ENCODE measurements at regions not wholly inside any gene's neighbourhood (a gene's known extent, or its start where the extent isn't known, plus 50 kb on each side); places are given as distances from the start of the nearest gene placed in this dataset.

- H3K27ac Mint-ChIP-seq, result no peak overlapping the region
These were observed 367.2 kb downstream of the EMP1 start for GRCh38 chr12:13563743-13564125.

GRCh38 chr12:13562915-13563742 is 366.6 kb downstream of the EMP1 start:
- Histone ChIP-seq H3K36me3 (ENCODE audit: control insufficient read depth in 2 of 2, extremely low read depth in 1 of 2, insufficient read depth in 1 of 2, low read length in 1 of 2) (no peaks in the 10 kb centered on the region), H3K27me3 (replicated peaks in 1 of 2; ENCODE audit: control insufficient read depth in 2 of 2, extremely low read depth in 1 of 2, insufficient read depth in 2 of 2, low read length in 1 of 2) (peaks cover 0 to 3% of the 10 kb centered on the region in 2 experiments), H3K4me1 (ENCODE audit: control insufficient read depth in 1 of 2, extremely low read depth in 1 of 2, insufficient read depth in 2 of 2, low read length in 2 of 2) (no peaks in the 10 kb centered on the region), H3K27ac (ENCODE audit: low read length) (no peak overlapping the region), H3K4me3 (ENCODE audit: control insufficient read depth in 1 of 2, extremely low read depth in 1 of 2, low read length in 1 of 2) (no peak overlapping the region), H3K9me3 (no peaks in the 10 kb centered on the region)
- no peaks in the 10 kb centered on the region for H3K36me3 Mint-ChIP-seq
- H3K27me3 Mint-ChIP-seq, result peaks cover 4% of the 10 kb centered on the region in 2 donors
- no peak for ATAC-seq (replicated peaks in 1 of 4)
- H3K4me3 Mint-ChIP-seq, result no peak overlapping the region
- no peak overlapping the region for H3K27ac Mint-ChIP-seq
- ChIA-PET POLR2A (no interaction called here), CTCF (no interaction called here)
- no peak for DNase-seq
- WGBS (ENCODE audit: insufficient coverage), result 96% methylated on average over 49 of the region's 53 CpGs
- H3K4me1 Mint-ChIP-seq, result no peaks in the 10 kb centered on the region
- H3K9me3 Mint-ChIP-seq, result peaks cover 0 to 10% (median 4%) of the 10 kb centered on the region in 3 donors

More at GRCh38 chr12:13563743-13564125, 367.2 kb downstream of the EMP1 start:
- ChIA-PET POLR2A (no interaction called here), CTCF (no interaction called here)
- Mint-ChIP-seq H3K4me1 (no peaks in the 10 kb centered on the region), H3K27me3 (peaks cover 4% of the 10 kb centered on the region in 2 donors), H3K9me3 (peaks cover 0 to 10% (median 4%) of the 10 kb centered on the region in 3 donors), H3K4me3 (no peak overlapping the region), H3K36me3 (no peaks in the 10 kb centered on the region)
- WGBS (ENCODE audit: insufficient coverage), result 95% methylated on average over 29 of the region's 29 CpGs
- ATAC-seq (replicated peaks in 1 of 4) (no peak), DNase-seq (no peak)
- Histone ChIP-seq H3K27ac (ENCODE audit: low read length) (no peak overlapping the region), H3K4me3 (ENCODE audit: control insufficient read depth in 1 of 2, extremely low read depth in 1 of 2, low read length in 1 of 2) (no peak overlapping the region), H3K4me1 (ENCODE audit: control insufficient read depth in 1 of 2, extremely low read depth in 1 of 2, insufficient read depth in 2 of 2, low read length in 2 of 2) (no peaks in the 10 kb centered on the region), H3K36me3 (ENCODE audit: control insufficient read depth in 2 of 2, extremely low read depth in 1 of 2, insufficient read depth in 1 of 2, low read length in 1 of 2) (no peaks in the 10 kb centered on the region), H3K27me3 (replicated peaks in 1 of 2; ENCODE audit: control insufficient read depth in 2 of 2, extremely low read depth in 1 of 2, insufficient read depth in 2 of 2, low read length in 1 of 2) (peaks cover 0 to 3% of the 10 kb centered on the region in 2 experiments), H3K9me3 (no peaks in the 10 kb centered on the region)

DNA sequence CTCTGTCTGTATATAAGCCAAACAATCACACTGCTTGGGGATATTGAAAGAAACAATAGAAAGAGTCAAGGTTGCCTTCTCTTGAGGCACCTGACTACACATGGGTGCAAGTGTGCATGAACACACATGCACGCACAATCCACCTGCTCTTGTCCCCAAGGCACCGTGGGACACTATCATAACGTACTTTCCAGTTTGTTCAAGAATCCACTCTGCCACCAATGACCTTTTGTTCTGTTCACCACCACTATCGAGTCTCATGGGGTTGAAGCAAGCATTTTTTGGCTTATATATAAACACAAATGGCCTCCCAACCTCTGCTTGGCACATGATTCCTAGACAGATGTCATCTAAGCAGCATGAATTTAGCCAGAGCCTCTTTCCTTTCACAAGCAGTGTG is 365.4 kb downstream of the EMP1 start:
- Mint-ChIP-seq H3K36me3 (no peaks in the 10 kb centered on the region), H3K27me3 (peaks cover 1 to 4% of the 10 kb centered on the region in 2 donors)
- ATAC-seq (replicated peaks in 1 of 4), result no peak

DNA sequence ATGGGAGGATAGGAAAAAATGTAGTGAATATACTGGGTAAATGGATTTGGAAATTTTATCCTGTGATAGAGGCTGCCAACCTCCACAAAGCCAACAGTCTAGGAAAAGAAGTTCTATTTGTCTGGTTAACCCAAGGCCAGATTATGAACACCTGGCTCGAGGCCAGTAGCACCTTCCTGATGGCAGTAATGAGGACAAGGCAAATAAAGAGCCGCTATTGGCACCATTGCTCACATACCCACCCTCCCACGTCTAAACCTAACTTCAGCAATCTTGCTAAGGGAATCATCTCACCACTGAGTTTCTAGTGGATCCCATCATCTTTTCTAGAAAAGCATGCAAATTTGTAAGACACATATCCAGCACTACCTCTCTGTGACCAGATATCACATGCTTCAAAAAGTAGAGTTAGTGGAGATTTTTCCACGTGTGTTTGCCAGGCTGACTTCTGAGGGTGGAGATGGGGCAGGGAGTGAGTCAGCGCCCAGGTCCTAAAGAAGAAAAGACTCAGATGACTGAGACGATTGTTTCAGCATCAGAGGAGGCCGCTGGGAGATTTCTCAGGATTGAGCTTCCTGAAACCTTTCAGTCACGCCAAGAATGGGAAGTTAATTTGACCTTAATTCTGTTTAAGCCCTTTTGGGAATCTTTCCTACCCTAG is 362.9 kb downstream of the EMP1 start:
- DNase-seq, result no peak
- Histone ChIP-seq H3K27me3 (replicated peaks in 1 of 2; ENCODE audit: control insufficient read depth in 2 of 2, extremely low read depth in 1 of 2, insufficient read depth in 2 of 2, low read length in 1 of 2) (peaks cover 0 to 3% of the 10 kb centered on the region in 2 experiments), H3K4me3 (ENCODE audit: control insufficient read depth in 1 of 2, extremely low read depth in 1 of 2, low read length in 1 of 2) (no peak overlapping the region), H3K4me1 (ENCODE audit: control insufficient read depth in 1 of 2, extremely low read depth in 1 of 2, insufficient read depth in 2 of 2, low read length in 2 of 2) (no peaks in the 10 kb centered on the region), H3K9me3 (no peaks in the 10 kb centered on the region), H3K36me3 (ENCODE audit: control insufficient read depth in 2 of 2, extremely low read depth in 1 of 2, insufficient read depth in 1 of 2, low read length in 1 of 2) (no peaks in the 10 kb centered on the region), H3K27ac (ENCODE audit: low read length) (no peak overlapping the region)
- ChIA-PET CTCF (no interaction called here), POLR2A (no interaction called here)
- no peak for ATAC-seq (replicated peaks in 1 of 4)
- H3K27me3 Mint-ChIP-seq, result no peaks in the 10 kb centered on the region
- no peak overlapping the region for H3K4me3 Mint-ChIP-seq
- H3K36me3 Mint-ChIP-seq, result no peaks in the 10 kb centered on the region
- no peaks in the 10 kb centered on the region for H3K4me1 Mint-ChIP-seq
- 69% methylated on average over 6 of the region's 8 CpGs for WGBS (ENCODE audit: insufficient coverage)
- no peak overlapping the region for H3K27ac Mint-ChIP-seq
- H3K9me3 Mint-ChIP-seq, result peaks cover 0 to 9% (median 4%) of the 10 kb centered on the region in 3 donors

More for the DNA sequence above, 365.4 kb downstream of the EMP1 start:
- ChIA-PET POLR2A (no interaction called here), CTCF (no interaction called here)
- Histone ChIP-seq H3K4me1 (ENCODE audit: control insufficient read depth in 1 of 2, extremely low read depth in 1 of 2, insufficient read depth in 2 of 2, low read length in 2 of 2) (no peaks in the 10 kb centered on the region), H3K4me3 (ENCODE audit: control insufficient read depth in 1 of 2, extremely low read depth in 1 of 2, low read length in 1 of 2) (no peak overlapping the region), H3K27ac (ENCODE audit: low read length) (no peak overlapping the region), H3K36me3 (ENCODE audit: control insufficient read depth in 2 of 2, extremely low read depth in 1 of 2, insufficient read depth in 1 of 2, low read length in 1 of 2) (no peaks in the 10 kb centered on the region), H3K27me3 (replicated peaks in 1 of 2; ENCODE audit: control insufficient read depth in 2 of 2, extremely low read depth in 1 of 2, insufficient read depth in 2 of 2, low read length in 1 of 2) (peaks cover 0 to 3% of the 10 kb centered on the region in 2 experiments), H3K9me3 (no peaks in the 10 kb centered on the region)
- WGBS (ENCODE audit: insufficient coverage), result 83% methylated on average over 4 of the region's 4 CpGs
- H3K27ac Mint-ChIP-seq, result no peak overlapping the region
- no peak for DNase-seq
- H3K4me3 Mint-ChIP-seq, result no peak overlapping the region
- peaks cover 0 to 10% (median 4%) of the 10 kb centered on the region in 3 donors for H3K9me3 Mint-ChIP-seq
- no peaks in the 10 kb centered on the region for H3K4me1 Mint-ChIP-seq

DNA sequence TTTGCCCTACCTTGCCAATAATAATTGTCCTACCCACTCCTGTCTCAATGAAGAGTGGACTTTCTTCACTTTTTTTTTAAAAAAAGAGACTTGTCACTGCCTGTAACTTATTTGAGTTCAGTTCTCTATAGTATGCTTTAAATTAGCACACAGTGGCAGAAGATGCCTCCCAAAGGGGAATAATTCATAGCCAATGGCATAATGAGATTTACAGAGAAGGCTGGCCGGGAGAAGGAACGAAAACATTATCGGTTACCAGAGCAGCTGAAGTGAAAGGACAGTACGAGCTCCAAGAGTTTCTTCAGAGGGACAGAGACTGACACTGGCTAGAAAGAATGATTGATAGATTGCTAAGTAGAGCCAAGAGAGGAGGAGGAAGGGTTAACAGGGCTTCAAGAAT is 356.3 kb downstream of the EMP1 start:
- Histone ChIP-seq H3K4me3 (ENCODE audit: control insufficient read depth in 1 of 2, extremely low read depth in 1 of 2, low read length in 1 of 2) (no peak overlapping the region), H3K27me3 (replicated peaks in 1 of 2; ENCODE audit: control insufficient read depth in 2 of 2, extremely low read depth in 1 of 2, insufficient read depth in 2 of 2, low read length in 1 of 2) (no peaks in the 10 kb centered on the region), H3K36me3 (ENCODE audit: control insufficient read depth in 2 of 2, extremely low read depth in 1 of 2, insufficient read depth in 1 of 2, low read length in 1 of 2) (no peaks in the 10 kb centered on the region), H3K9me3 (no peaks in the 10 kb centered on the region), H3K27ac (ENCODE audit: low read length) (no peak overlapping the region), H3K4me1 (ENCODE audit: control insufficient read depth in 1 of 2, extremely low read depth in 1 of 2, insufficient read depth in 2 of 2, low read length in 2 of 2) (no peaks in the 10 kb centered on the region)
- ATAC-seq (replicated peaks in 1 of 4) (no peak), DNase-seq (no peak)
- H3K9me3 Mint-ChIP-seq, result no peaks in the 10 kb centered on the region
- H3K27me3 Mint-ChIP-seq, result peaks cover 2 to 3% of the 10 kb centered on the region in 2 donors
- no peak overlapping the region for H3K27ac Mint-ChIP-seq
- H3K36me3 Mint-ChIP-seq, result no peaks in the 10 kb centered on the region
- WGBS (ENCODE audit: insufficient coverage), result 61% methylated on average over 4 of the region's 4 CpGs
- ChIA-PET CTCF (no interaction called here), POLR2A (interaction anchor here in 1 of 2 donors (0.6 kb wide), 1 partner anchor 59 kb away, joined by 5 read pairs; no protein-coding TSS in a partner anchor)
- no peaks in the 10 kb centered on the region for H3K4me1 Mint-ChIP-seq
- no peak overlapping the region for H3K4me3 Mint-ChIP-seq

DNA sequence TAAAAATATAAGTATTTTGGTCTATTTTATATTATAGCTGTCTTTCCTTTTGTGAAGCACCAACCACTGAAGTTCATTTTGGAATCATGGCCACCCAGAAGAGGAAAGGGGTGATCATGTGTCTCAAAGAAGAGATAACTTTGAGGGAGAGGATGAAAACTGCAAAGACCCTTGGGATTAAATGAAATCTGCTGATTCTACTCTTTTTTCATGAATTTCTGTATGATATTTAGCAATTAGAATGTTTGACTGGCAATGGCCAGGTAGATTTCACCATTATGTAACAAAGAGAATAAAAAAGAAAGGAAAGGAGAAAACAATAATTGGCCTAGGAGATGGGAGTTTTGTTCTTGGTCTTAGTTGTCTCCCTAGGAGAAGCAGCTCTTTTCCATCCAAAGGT is 350.8 kb downstream of the EMP1 start:
- Mint-ChIP-seq H3K36me3 (no peaks in the 10 kb centered on the region), H3K4me3 (no peak overlapping the region), H3K9me3 (no peaks in the 10 kb centered on the region), H3K27me3 (peaks cover 4 to 10% of the 10 kb centered on the region in 2 donors), H3K4me1 (no peaks in the 10 kb centered on the region), H3K27ac (no peak overlapping the region)
- Histone ChIP-seq H3K4me1 (ENCODE audit: control insufficient read depth in 1 of 2, extremely low read depth in 1 of 2, insufficient read depth in 2 of 2, low read length in 2 of 2) (no peaks in the 10 kb centered on the region), H3K4me3 (ENCODE audit: control insufficient read depth in 1 of 2, extremely low read depth in 1 of 2, low read length in 1 of 2) (no peak overlapping the region), H3K9me3 (no peaks in the 10 kb centered on the region), H3K27ac (ENCODE audit: low read length) (no peak overlapping the region), H3K27me3 (replicated peaks in 1 of 2; ENCODE audit: control insufficient read depth in 2 of 2, extremely low read depth in 1 of 2, insufficient read depth in 2 of 2, low read length in 1 of 2) (no peaks in the 10 kb centered on the region), H3K36me3 (ENCODE audit: control insufficient read depth in 2 of 2, extremely low read depth in 1 of 2, insufficient read depth in 1 of 2, low read length in 1 of 2) (no peaks in the 10 kb centered on the region)
- DNase-seq (no peak), ATAC-seq (replicated peaks in 1 of 4) (no peak)
- ChIA-PET POLR2A (no interaction called here), CTCF (no interaction called here)
